HUDEP-2 (cell line): ENCODE measurements at regions not wholly inside any gene's neighbourhood (a gene's known extent, or its start where the extent isn't known, plus 50 kb on each side); places are given as distances from the start of the nearest gene placed in this dataset.

Source experiments
- DNase-seq, 76 experiments: peaks; one replicate each; lab custom pipeline; 2025; ENCODE audit not compliant: unreplicated experiment in 76 of 76; lab: John Stamatoyannopoulos, UW

GRCh38 chr5:22916393-22916792, 63.2 kb upstream of the CDH12 start:
- no peak for DNase-seq

- DNase-seq, result no peak
Observed at GRCh38 chr5:22911019-22911418, 57.9 kb upstream of the CDH12 start.

- DNase-seq, result no peak
Observed at GRCh38 chr5:22910523-22910922, 57.4 kb upstream of the CDH12 start.

GRCh38 chr5:22908586-22908985, 55.4 kb upstream of the CDH12 start:
- DNase-seq, result no peak

GRCh38 chr5:22908129-22908528, 55.0 kb upstream of the CDH12 start:
- DNase-seq, result peak in 1 of 76 experiments; percentile 6
